HL-60 (cell line): ENCODE measurements at regions not wholly inside any gene's neighbourhood (a gene's known extent, or its start where the extent isn't known, plus 50 kb on each side); places are given as distances from the start of the nearest gene placed in this dataset.

ENCODE experiments used
- DNase-seq, 2 experiments: peaks; one replicate each; pipeline ENCODE4 v3.0.0-alpha.2; 2010 to 2020; ENCODE audit warnings: low read depth in 1 of 2, low spot score in 1 of 2
- H3K27ac ChIP-seq: fragments of 250-450 bp; sonication (Bioruptor Pico); replicated peaks from 2 replicates; pipeline ENCODE4 v1.5.1; 2020; ENCODE audit warnings: mild to moderate bottlenecking, moderate library complexity
- H3K27me3 ChIP-seq: fragments of 250-450 bp; sonication (Bioruptor Pico); 2 replicates; pipeline ENCODE4 v1.5.1; 2021; ENCODE audit warnings: mild to moderate bottlenecking, moderate library complexity; ENCODE audit not compliant: insufficient read depth, poor library complexity, severe bottlenecking
- H3K4me3 ChIP-seq: replicated peaks from 2 replicates; pipeline ENCODE4 v1.5.1; 2011; ENCODE audit warnings: mild to moderate bottlenecking, control low read depth, low read length; ENCODE audit not compliant: insufficient read depth
- CTCF ChIP-seq: IDR thresholded peaks from one replicate; pipeline ENCODE4 v1.5.1; 2011; ENCODE audit warnings: low read length, control low read depth, inconsistent platforms; ENCODE audit not compliant: insufficient read depth
- GABPA ChIP-seq: IDR thresholded peaks from 2 replicates; pipeline ENCODE4 v1.6.1; 2012; ENCODE audit warnings: low read depth
- POLR2AphosphoS5 ChIP-seq: IDR thresholded peaks from 2 replicates; pipeline ENCODE4 v1.6.1; 2012; ENCODE audit warnings: low read depth
- REST ChIP-seq: IDR thresholded peaks from 2 replicates; pipeline ENCODE4 v1.6.1; 2012; ENCODE audit warnings: low read depth; ENCODE audit not compliant: insufficient replicate concordance
- SPI1 ChIP-seq: IDR thresholded peaks from 2 replicates; pipeline ENCODE4 v1.6.1; 2012; ENCODE audit warnings: low read depth, mild to moderate bottlenecking, borderline replicate concordance

- H3K4me3 ChIP-seq, result no peak overlapping the region
- TF ChIP-seq REST, result no peak
- TF ChIP-seq POLR2AphosphoS5, result no peak
- no peak for TF ChIP-seq SPI1
- TF ChIP-seq CTCF, result no peak
- H3K27me3 ChIP-seq, result no peaks in the 10 kb centered on the region
These were observed 1538.8 kb downstream of the PCDH7 start for GRCh38 chr4:32258986-32259385.

GRCh38 chr4:32261196-32261595 lies 1541.0 kb downstream of the PCDH7 start:
- no peak for DNase-seq
- Histone ChIP-seq H3K4me3 (no peak overlapping the region), H3K27me3 (no peaks in the 10 kb centered on the region), H3K27ac (no peak overlapping the region)
- TF ChIP-seq GABPA (no peak), REST (no peak), SPI1 (no peak), CTCF (no peak), POLR2AphosphoS5 (no peak)

More at GRCh38 chr4:32258986-32259385, 1538.8 kb downstream of the PCDH7 start:
- H3K27ac ChIP-seq, result no peak overlapping the region
- DNase-seq, result no peak

- TF ChIP-seq POLR2AphosphoS5 (no peak), REST (no peak), SPI1 (no peak), GABPA (no peak), CTCF (no peak)
- H3K4me3 ChIP-seq, result no peak overlapping the region
- H3K27me3 ChIP-seq, result no peaks in the 10 kb centered on the region
- DNase-seq, result no peak
- H3K27ac ChIP-seq, result no peak overlapping the region
These were observed 1548.7 kb downstream of the PCDH7 start for GRCh38 chr4:32268863-32269262.
